SHP77 (cell line): ENCODE measurements at regions not wholly inside any gene's neighbourhood (a gene's known extent, or its start where the extent isn't known, plus 50 kb on each side); places are given as distances from the start of the nearest gene placed in this dataset.
"Not testable (repeated sequence)": the region's sequence is repeated elsewhere in the genome, so short reads cannot be mapped to it uniquely, and the experiment has no call there.

Source experiments
- DNase-seq, 2 experiments: peaks; one replicate each; lab custom pipeline; 2025; lab: John Stamatoyannopoulos, UW

DNA sequence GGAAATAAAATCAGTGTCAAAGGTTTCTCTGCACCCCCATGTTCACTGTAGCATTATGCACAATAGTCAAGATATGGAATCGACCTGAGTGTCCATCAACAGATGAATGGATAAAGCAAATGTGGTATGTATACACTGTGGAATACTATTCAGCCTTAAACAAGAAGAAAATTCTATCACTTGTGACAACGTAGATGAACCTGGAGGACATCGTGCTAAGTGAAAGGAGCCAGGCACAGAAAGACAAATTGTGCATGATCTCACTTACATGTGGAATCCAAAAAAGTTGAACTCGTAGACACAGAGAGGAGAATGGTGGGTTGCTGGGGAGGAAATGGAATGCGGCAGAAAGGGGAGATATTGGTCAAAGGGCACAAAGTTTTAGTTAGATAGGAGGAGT is 136.3 kb upstream of the ESR1 start:
- DNase-seq = no peak

DNA sequence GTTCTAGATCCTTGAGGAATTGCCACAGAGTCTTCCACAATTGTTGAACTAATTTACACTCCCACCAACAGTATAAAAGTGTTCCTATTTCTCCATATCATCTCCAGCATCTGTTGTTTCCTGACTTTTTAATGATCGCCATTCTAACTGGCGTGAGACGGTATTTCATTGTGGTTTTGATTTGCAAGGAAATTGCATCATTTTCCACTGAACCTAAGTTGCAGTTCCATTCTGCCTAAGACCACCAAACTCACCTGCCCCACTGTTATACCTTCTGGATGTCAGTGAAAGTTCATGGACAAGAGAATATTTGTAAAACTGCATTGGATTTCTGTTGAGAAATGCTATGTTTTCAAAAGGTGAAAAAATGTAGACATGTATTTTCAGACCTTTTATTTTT is 132.9 kb upstream of the ESR1 start:
- no peak for DNase-seq

DNA sequence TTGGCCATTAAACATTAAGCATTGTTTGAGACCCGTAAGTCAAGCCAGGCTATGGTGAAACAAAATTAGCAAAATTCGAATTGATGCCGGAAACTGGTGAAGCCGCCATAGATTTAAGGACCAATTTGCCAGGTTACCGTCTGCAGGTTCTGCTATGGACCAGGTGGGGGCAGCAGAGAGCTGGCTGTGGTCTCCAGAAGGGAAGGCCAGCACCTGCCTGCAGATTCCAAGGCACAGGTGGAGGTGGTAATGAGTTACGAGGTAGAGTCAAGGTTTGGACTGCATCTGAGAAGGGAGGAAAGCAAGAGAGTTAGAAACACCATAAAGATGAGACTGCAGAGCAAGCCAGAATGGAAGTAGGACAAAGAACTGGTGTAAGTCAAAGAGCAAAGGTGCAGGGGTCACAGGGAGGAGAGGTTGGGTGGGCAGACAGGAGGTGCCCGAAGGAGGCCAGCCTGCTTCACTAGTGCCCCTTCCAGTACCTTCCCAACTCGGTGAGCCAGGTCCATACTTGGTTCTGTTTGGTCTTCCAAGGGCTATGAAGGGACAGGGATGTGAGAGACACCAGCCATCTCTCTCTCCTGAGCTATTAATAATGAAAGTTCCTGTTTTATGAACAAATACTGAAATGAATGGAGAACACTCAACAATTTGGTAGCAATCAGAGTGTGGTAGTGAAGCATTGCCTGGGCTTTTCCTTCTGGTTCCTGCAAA is 131.6 kb upstream of the ESR1 start:
- peak; percentile 30 for DNase-seq

DNA sequence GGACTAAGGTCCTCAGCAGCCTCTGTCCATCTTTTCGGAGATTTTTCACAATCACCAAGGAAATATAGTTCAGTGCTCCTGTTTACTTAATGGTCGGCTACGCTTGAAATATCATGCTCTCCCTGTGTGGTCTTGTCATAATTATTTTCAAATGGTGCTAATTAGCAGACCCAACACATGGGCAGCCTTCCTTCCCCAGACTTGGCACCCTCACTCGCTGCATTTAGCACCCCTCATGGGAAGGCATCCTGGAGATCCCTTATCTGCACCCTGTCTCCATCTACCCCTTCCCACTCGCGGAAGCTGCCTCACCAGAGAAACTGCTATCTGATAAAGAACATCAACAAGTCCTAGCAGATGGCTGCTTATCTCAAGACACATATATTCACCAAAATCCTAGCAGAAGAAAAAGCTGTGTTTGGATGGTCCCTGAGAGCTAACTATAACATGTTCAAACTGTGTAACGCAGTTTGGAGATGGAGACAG is 131.0 kb upstream of the ESR1 start:
- no peak for DNase-seq

DNA sequence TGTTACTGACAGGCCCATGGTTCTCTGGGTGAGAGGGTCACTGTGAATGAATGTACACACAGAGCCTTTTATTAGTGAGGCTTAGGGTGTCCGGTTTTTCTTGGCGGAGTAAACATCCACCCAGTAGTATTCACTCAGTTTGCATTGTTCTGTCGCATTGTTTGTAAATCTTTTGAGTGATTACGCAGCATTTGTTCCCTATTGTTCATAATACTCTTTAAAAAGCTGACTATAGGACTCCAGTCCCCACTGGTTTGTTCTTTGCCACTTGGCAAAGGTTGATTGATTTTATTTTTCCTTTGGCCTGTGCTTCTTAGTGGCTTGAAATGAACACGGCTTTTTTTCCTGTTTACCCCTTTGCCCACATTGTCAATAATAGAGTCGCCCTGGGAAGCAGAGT is 130.1 kb upstream of the ESR1 start:
- DNase-seq = no peak

DNA sequence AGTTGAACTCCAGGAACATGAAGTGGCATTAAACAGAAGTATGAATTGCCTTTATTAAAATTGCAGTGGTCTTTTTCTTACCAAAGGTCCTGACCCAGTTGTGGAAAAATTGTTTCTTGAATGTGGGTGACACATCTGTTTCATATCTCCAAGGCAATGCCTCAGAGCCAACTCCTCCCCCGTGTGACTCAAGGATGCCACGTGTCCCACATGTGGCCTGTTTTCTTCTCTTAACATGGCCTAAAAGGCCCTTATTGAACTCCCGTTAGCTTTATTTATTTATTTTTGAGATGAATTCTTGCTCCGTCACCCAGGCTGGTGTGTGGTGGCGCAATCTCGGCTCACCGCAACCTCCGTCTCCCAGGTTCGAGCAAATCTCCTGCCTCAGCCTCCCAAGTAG is 128.4 kb upstream of the ESR1 start:
- DNase-seq = no peak

DNA sequence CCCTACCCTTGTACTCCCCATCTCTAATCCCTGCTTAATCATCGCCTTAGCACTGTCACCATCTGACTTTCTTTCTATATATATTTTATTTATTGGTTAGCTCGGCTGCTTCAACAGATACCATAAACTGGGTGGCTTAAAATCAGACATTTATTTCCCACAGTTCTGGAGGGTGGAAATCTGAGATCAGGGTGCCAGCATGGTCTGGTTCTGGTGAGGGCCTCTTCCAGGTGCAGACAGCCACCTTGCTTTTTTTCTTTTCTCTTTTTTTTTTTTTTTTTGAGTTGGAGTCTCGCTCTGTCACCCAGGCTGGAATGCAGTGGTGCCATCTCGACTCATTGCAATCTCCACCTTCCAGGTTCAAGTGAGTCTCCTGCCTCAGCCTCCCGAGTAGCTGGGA is 127.5 kb upstream of the ESR1 start:
- no peak for DNase-seq

DNA sequence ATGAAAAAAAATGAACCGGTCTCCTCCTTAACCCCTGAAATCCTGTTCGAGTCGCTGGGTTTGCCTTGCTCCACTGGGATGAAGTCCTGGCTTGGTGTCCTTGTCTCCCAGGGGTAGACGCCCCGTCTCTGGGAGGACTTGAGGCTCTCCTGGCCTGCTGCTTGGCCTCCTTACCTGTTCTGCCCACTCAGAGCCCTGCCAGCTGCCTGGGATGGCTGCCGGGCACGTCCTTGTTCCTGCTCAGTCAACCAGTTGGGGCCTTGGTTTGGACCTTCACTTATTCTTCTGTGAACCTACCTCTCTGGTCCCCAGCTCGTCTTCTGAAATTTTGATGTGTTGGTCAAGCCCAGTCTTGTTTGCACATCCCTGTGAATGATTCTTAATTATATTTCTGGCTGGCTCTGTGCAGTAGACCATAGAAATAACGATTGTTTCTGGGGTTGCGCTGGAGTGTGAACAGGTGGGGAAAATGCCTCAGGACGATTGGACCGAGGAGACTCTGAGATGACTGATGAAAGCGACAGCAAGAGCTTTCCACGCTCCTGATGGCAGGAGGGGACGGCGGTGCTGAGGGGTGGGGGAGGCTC is 126.5 kb upstream of the ESR1 start:
- DNase-seq = no peak

DNA sequence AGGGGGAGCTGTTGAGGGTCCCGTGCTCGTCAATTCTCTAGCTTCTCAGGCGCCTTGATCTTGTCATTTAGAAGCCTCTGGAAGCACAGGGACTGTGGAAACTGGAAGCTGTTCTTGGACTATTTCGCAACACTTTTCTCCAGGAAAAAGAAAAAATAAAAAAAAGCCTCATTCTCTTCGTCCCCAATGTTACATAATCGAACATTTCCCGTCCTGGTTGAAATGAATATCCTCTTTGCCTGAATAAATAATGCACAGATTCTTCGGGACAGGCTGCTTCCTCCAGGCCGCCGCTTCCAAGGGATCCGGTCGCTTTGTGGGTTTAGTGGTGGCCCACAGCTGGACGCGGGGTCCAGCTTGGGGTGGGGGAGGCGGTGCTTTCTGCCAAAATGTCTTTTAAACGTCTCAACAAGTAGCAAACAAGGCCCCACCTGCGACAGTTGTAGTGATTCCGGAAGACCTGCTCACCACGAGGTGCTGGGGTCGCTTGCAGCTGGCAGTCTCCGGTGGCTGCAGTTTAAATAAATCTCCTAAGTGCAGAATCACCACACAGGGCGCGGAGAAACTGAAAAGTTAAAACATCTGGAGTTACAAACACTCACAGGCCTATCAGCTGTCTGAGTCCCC is 125.9 kb upstream of the ESR1 start:
- DNase-seq = no peak

DNA sequence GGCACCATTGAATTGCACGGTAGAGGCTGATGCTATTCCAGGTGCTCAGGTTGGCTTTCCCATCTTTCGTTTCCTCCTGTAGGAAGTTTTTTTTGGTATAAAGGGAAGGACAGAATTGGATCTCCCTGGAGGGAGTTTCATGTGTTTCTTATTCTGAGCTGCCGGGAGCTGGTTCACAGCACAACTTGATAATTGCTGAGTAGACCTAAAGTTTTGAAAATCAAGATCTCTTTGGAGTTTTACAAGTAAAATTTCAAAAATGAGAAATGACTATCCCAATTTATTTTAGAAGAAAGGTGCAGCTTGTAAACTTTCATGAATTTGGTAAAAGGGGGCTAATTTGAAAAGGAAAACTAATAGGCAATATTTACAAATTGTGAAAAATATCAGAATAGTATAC is 125.2 kb upstream of the ESR1 start:
- no peak for DNase-seq

DNA sequence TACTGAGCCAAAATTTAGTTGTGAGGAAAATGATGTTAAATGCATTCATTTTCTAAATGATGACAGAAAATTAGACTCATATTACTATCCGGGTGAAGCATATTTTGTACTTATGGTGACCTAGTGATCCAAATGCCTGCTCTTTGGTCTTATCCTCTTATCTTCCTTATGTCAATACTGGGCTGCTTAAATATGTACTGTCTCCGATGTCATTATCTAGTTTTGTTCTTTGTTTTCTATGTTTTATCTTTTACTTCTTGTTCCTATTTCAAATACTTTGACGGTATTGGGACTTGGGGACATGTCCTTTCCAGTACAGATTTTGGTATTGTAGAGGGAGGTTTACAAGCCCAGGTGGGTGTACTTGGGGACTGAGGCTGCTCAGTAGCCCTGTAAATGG is 124.6 kb upstream of the ESR1 start:
- DNase-seq = no peak

DNA sequence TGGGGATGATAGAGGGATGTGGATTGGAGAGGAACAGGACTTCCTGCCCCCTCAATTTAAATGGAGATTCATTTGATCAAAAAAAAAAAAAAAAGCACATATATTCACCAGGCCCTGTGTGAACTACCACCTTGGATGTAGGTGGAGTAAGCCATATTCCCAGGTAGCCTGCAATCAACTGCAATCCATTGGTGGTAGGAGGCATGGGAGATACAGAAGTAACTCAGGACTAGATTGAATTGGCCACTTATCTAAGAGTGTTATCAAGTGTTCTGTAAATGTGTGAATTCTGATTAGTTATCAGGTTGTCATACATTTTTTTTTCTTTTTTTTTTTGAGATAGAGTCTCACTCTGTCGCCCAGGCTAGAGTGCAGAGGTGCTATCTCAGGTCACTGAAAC is 124.1 kb upstream of the ESR1 start:
- DNase-seq = no peak

DNA sequence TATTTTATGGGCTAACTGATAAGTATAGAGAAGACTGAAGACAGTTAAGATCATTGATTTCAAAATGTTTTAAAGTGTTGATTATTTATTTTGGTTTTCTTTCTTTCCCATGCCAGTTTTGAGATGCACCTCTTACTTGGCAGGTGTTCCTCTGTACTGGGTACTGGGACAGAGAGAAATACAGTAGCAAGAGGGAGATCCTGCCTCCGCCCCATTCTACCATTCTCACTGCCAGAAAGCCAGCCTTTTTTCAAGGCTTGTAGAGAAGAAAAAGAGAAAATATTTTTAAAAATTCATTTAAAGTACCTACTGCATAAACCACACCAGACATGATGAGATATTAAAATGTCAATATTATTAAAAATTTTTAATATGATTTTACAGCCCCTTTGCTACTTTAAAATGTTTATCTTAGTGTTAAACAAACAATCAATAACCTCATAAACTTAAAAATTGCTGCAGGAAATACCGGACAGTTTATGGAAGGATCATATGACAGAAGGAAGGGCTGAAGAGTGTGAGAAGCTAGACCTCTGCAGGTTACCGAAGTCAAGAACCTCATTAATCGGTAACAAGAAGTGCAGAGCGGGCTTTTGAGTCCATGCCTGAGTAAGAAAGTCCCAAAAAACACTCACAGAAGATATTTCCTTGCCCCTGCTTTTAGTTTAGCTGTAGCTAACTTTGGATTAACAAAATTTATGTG is 117.8 kb upstream of the ESR1 start:
- DNase-seq = no peak

DNA sequence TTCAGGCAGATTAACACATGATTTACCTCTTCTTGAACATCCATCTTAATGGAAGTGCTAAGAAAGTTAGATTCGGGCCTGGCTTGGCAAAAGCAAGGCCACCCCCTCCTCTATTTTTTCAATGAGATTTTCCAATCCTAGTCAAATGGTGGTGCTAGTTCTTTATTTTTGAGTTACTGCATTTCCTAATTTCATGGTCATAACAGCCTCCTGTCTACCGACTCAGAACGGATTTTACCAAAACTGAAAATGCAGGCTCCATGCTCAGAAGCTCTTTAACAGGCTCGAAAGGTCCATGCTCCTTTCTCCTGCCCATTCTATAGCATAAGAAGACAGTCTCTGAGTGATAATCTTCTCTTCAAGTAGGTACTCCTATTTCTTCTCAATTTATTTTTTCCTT is 117.2 kb upstream of the ESR1 start:
- DNase-seq = no peak

DNA sequence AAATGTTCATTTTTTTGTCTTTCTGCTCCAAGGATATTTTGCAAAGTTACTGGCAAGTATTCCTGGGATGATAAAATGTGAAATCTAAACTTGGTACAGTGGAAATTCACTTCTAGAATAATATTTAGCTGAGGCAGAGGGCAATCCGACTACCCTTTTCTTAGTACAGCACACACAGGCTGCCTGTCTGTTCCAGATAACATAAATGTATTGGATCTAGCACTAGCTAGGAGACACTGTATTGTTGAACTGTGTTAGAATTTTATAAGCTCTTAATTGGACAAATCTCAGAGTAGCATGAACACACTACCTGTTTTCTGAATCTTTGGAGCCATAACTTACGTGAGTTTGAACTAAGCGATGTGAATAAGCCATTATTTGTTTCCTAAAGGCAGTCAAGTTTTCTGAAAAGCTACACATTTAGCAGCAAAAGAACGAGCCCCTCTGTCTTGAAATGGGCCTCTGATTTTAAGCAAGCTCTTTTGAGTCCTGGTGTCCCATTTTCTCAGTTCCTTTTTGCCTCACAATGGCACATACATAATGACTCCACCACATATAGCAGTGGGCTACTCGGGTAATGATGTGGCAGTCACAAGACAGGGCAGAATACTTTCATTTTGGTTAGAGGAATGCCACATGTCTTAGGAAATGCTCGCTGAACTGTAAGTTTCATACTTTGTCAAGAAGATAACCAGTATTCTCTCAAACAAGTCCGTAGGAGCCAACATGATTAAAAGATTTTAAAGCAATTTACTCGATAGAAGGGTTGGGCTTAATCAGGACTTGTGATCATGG is 116.5 kb upstream of the ESR1 start:
- DNase-seq = no peak

DNA sequence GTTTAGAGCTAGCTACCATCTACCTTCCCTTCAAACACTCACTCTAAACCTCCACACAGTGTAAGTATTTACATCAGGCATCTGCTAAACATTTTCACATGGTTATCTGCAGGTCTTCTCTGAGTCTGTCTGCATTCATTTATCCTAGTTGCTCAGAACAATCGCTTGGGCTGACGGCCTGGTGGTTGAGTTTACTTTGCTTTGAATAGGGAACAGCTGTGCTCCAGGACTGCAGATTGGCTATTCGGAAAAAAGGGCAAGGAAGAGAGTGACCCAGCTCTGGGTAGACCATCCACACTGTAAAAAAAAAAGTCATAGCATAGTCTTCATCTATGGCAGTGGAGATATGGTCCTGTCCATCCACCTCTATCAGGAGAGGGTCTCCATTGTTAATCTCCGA is 115.3 kb upstream of the ESR1 start:
- DNase-seq = no peak

DNA sequence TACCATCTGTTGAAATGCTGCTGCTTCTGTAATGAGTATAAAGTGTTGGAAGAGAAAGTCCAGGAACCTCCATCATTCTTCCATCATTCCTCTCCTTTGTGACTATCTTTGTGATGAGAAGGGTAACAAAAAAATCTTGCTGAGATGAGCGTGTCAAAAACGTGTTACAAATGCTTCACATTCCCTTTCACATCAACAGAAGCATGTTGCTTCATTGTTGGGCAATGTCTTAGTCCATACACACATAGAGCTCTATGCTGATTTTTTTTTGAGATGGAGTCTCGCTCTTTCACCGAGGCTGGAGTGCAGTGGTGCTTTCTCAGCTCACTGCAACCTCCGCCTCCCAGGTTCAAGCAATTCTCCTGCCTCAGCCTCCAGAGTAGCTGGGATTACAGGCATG is 114.1 kb upstream of the ESR1 start:
- no peak for DNase-seq

DNA sequence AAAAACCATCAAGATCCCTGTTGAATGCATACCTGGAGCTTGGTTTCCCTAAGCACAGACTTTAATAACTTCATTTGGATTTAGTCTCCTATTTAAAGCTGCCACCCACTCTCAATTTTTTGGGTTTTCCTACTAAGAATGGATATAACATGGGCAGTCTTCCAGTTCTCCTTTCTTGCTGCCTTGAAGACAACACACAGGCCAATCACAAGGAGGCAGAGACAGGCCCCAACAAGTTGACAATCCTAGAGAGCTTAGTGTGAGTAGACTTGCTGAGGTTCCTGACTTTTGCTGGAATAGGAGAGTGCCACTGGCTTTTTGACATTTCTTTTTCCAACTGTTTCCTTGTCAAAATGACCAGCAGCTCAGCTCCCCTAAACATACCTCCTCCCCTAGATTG is 112.3 kb upstream of the ESR1 start:
- no peak for DNase-seq

DNA sequence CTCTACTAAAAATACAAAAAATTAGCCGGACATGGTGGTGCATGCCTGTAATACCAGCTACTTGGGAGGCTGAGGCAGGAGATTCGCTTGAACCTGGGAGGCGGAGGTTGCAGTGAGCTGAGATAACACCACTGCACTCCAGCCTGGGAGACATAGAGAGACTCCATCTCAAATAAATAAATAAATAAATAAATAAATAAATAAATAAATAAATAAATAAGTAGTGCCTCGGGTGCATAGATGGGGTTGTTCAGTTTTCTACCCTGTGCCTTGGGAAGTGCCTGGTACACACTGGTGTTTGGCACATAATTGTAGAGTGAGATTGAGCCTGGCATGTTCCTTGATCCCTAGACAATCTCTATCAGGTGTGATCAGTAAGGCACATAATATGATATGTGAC is 111.2 kb upstream of the ESR1 start:
- not testable (repeated sequence) for DNase-seq

DNA sequence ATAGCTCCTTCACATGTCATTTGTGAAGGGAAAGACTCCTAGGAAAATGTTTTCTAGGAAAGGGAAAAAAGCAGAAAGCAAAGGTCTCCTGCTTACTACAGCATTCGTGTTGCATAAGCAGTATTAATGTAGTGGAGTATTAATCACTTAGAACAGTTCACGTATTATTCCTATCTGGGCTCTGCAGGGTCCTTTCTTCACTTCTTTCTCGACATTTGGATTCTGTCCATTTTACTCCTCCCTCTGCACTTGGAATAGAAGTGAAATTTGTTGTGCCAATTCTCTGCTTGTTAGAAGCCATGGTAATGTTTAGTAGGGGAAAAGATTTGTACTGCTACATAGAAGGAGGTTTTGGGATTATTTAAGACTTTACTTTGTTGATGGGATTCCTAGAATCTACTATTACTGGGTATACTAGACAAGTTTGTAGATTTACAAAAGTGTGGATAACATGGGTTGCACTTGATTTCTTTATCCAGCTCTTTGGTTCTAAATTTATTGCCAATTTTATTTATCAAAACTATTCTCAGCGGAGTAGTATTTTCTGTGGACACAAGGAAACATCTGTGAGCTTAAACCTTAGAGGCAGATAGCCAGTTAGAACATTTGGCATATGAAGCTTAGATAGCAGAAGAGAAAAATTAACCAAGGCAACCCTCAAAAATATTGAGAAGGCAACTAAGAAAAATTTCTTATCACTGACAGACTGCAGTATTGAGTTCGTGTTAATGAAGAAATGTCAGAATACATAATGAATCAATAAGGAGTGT is 108.4 kb upstream of the ESR1 start:
- DNase-seq = no peak

DNA sequence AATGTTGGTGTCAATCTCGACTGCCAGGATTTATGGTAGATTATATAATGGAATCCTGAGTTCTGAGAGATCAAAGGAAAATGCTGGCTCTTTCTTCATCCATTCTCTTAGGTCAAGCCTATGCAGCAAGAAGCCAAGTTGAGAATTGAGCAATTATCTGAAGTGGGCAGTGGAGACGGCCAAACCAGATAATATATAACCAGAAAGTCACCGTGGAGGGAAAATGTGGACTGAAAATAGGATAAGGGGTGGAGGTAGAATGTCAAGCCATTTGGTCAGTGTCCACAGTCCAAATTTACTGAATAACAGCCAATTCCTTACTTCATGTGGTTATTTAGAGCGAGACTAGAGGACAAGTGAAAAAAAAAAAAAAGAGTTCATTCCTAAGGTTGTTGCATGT is 107.8 kb upstream of the ESR1 start:
- DNase-seq = no peak
